ENCODE measurements at regions not wholly inside any gene's neighbourhood (a gene's known extent, or its start where the extent isn't known, plus 50 kb on each side); places are given as distances from the start of the nearest gene placed in this dataset.

GRCh38 chr6:157731221-157731620 is 91.8 kb upstream of the SNX9 start:
- TF ChIP-seq POLR2A (IDR thresholded peaks at IDR 0.05; ENCODE audit: low read length) (no peak), GATA1 (IDR thresholded peaks at IDR 0.05; ENCODE audit: low read depth, low read length) (no peak)

Measured in erythroblast (primary cell).